GM18868 (cell line): ENCODE measurements at regions not wholly inside any gene's neighbourhood (a gene's known extent, or its start where the extent isn't known, plus 50 kb on each side); places are given as distances from the start of the nearest gene placed in this dataset.

Source experiments
- ATAC-seq: cut with Tn5 transposase; IDR thresholded peaks from one replicate; pipeline ENCODE4 v1.9.1; 2021; ENCODE audit warnings: mild to moderate bottlenecking, moderate library complexity; ENCODE audit not compliant: unreplicated experiment

DNA sequence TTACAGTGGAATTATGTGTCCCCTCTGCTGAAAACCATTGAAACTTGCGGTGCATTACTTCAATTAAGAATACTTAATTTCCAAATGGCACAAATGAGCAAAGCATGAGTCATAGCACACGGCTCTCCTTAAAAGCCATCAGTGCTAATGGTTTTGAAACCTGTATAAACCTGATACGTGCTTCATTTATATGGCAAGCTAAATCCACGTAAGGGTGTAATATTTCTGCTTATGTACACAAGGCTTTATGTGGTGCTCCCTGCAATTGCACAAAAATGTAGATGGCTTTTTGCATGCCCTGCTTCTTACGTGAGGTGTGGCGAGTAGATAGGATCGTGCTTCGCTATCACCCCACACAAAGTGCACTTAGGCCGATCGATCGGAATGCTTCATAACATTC is 840.9 kb downstream of the GALR1 start:
- no peak for ATAC-seq

GRCh38 chr18:78092901-78093300 is 843.3 kb downstream of the GALR1 start:
- ATAC-seq = no peak

DNA sequence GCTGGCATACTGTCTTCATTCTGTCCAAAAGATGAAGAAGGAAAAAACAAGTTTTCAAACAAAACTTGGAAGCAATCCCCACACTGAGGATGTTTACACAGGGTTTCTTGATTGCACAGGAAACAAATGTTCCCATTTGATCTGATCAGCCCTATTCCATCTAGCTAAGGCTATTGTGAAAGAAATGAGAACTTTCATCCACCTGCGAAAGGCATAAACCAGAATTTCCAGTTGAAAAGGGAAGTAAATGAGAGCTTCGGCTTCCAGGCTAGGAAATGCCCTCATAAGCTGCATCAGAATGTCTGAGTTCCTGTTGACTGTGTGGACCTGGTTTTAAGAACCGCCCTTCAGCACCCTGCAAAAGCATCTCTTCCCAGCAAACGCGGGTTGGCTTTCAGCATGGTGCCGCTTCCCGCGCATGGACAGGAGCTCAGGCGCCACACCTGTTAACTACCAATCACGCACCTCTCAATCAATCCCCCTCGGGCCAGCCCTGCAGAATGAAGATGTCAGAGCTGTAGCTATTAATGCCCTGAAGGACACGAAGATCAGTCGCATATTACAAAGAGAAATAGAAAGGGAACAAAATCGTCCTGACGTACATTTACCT is 850.4 kb downstream of the GALR1 start:
- ATAC-seq = no peak

GRCh38 chr18:78101091-78101490 is 851.4 kb downstream of the GALR1 start:
- no peak for ATAC-seq

DNA sequence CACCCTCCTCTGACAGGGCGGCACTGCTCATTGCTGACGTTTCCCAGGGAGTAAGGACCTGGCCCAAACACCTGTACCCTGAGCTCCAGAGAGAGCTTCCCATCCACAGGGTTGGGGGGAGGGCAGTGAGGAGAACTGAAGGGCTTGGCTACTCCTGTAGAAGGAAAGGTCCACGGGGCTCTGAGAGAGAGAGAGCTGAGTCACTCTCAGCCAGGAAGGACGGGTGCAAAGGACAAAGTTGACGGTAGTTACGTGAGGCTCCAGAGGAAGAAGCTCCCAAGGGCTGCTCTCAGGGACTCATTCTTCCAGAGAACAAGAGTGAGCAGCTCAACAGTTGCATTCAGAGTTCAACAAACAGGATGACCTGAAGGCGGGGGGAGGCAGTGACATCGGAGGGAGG is 852.5 kb downstream of the GALR1 start:
- ATAC-seq = no peak

DNA sequence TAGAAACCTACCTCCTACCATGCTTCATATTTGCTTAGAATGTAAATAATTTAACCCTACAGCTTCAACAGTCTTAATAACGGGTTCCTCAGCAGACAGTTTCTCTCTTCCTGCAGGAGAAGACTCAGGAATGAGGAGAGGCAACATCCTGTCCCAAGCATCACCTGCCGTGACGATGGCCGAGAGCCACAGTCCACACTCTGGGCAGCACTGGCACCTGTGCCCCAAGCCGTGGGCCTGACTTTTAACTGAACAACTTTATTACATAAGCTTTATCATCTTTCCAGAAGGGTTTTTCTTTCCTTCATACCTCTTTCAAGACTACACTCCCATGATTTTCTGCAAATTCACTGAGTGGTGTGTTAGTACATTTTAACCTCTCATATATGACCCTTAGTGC is 856.0 kb downstream of the GALR1 start:
- no peak for ATAC-seq

DNA sequence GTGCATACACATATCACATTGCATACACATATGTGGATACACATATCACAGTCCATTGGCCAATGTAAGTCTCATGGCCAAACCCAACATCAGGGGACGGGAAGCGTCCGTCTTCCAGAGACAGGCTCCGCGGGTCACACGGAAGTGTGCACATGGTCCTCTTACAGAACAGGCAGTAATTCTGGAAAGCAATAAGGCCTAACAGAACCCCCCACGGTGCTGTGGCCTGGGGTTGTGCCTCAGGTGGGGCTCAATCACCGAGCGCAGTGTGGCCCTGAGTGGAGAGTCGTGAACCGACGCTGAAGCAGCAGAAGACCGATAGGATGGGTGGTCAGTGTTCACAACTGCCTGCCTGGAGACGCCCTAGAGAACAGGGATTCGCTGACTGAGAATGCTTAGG is 857.3 kb downstream of the GALR1 start:
- no peak for ATAC-seq

DNA sequence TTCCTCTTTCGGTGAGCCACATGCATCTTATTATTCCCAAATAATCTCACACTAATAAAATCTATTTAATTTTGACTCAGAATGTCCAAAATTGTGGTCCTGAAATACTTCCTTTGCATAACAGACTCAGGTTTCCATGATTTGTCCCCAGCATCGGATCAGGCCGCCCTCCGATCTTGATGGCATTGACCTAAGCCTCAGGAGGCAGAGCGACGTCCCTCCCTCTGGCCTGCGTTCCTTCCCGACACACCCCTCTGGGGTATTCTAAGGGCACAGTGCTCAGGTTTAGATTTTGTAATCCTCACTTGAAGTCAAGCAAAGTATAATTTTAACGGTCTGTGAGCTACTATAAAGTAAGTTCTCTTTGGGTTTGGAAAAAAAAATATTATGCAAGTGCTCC is 857.7 kb downstream of the GALR1 start:
- no peak for ATAC-seq

DNA sequence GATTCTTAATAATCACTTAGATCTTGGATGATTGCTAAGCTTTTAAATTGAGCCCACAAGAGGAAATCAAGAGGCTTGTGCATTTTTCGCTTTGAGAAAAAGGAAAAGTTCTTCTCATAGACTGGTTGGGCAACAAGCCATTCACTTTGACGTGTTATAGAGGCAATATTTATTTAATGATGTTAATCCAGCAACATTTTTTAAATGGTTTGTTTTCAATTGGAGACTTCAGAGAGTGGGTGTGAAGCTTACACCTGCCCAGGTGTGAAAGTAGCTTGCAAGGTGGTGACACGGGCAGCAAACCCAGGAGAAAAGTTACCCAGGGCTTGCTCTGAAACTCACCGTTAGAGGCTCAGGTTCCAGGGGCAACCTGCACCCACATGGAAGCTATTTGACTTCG is 858.9 kb downstream of the GALR1 start:
- ATAC-seq = no peak

DNA sequence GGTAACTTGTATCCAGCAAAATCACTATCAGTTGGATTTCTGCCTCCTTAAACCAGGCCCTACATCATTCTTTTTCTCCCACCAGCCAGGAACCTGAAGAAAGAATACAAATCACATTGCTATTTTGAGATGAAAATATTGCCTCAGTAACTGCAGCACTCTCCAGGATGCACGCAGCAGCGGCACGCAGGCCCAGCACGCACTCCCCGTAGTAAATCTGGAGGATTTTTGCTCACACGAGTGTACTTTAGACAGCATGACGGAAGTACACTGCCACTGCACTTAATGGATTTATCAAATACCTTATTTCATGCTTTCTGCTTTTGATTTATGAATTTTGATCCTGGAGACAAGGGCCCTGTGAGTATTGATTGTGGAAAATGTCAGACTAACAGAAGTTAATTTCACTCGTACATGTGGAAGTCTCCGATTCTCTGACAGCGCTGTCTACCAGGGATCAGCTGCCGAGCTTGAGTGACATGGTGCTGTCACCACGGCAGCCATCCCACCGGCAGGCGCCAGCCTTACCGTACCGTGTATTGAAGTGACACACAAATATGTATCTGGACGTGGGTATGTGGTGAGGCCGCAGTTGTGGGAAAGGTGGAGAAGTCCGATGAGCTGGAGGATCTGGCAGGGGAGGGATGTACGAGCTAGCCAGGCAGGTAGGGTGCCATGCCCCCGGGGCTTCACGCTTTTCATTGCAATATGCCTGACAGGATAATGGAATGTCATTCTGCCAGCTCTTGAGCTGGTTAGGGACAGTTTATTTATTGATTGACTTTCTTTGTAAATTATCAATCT is 863.7 kb downstream of the GALR1 start:
- no peak for ATAC-seq

DNA sequence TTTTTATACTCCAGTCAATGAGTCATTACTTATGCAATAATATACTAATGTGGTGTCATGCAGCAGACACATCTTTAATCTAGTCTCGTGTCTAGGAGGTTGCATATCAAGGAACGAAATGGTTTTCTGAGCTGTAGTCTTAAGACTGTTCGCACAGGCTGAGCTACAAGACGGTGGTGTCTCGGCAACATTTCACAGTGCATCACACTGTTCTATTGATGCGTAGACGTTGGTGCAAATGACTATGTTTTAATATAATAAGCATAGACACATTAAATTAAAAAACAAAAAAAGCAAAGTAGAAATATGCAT is 864.2 kb downstream of the GALR1 start:
- ATAC-seq = no peak

GRCh38 chr18:78115896-78116561 is 863.6 kb upstream of the SALL3 start:
- no peak for ATAC-seq

- ATAC-seq = no peak
These were observed 856.3 kb upstream of the SALL3 start for GRCh38 chr18:78123144-78123909.

DNA sequence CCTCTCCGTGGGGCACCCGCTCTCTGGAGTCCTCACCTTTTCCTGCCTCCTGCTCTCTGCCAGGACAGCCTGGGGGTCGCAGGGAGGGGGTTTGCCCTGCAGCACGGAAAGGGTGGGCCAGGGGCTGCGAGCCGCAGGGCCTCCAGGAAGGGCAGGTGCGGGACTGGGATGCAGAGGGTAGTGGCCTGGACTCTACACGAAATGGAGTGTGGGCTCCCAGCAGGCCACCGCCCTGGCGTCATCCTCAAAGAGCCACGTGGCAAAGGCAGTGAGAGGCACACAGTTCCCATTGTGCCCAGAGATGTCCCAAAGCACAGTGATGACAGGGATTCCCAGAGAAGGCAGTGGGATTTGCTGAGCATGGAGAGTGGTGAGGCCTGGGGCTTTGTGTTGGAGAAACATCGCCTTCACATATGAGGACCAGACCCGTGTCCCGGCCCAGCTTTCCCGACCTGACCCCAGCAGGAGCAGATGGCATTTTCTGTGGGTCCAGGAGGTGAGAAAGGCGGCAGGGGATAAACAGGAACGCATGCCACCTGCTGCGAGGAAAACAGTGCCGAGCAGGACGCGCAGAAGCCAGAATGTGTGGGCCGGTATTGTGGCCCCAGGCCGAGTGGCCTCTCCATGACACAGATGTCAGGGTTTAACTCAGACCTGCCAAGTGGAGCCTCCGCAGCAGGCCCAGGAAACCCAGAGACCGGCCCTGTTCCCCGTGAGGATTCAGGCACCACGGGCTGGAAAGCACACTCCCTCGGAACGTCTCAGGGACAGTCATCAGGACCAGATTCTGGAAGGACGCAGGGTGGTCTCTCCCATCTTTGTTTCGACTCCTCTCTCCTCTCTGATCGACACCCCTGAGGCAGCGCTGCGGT is 855.5 kb upstream of the SALL3 start:
- no peak for ATAC-seq

DNA sequence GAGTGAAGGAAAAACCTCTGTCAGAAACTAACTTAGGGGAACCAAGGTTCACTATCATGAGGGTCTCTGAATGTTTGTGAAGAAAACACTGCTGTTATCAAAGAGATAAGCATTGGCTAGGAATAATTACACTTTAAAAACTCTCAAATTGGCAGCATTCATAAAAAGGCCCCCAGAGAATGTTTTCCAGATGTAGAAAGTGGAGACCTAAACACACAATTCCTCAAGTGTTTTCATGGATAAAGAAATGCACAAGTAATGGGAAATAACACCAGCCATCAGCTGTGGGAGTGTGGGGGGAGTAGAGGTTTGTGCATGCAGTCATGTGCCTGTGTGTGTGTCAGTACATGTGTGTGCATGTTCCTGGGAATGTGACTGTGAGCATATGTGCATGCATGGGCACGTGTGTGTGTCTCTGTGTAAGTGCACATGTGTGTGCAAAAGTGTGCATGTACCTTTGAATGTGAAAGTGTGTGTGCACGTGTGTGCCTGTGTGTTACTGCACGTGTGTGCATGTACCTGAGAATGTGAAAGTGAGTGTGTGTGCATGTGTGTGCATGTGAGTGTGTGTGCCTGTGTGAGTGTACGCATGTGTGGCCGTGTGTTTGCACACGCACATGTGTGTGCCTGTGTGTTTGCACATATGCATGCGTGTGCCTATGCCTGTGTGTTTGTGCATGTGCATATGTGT is 854.3 kb upstream of the SALL3 start:
- no peak for ATAC-seq

- no peak for ATAC-seq
These were observed 853.5 kb upstream of the SALL3 start for GRCh38 chr18:78126106-78126505.

GRCh38 chr18:78126536-78126935 is 853.1 kb upstream of the SALL3 start:
- no peak for ATAC-seq

DNA sequence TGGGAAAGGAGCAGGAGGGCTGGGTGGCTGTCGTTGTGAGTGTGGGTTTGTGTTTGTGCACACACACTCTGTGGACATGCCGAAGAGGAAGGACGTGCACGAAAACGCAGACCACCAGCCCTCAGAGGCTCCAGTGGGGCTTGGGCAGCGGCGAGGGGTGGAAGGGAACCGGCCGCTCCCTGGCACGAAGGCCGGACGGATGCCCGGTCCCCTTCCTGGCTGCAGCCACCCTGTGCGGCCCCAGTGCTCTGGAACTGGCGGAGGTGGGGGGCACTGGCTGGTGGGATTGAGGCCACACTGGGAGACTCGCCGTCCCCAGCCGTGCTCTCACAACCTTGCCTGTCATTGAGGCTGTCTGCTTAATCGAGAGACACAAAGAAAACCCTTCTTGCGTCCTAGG is 852.6 kb upstream of the SALL3 start:
- ATAC-seq = no peak

DNA sequence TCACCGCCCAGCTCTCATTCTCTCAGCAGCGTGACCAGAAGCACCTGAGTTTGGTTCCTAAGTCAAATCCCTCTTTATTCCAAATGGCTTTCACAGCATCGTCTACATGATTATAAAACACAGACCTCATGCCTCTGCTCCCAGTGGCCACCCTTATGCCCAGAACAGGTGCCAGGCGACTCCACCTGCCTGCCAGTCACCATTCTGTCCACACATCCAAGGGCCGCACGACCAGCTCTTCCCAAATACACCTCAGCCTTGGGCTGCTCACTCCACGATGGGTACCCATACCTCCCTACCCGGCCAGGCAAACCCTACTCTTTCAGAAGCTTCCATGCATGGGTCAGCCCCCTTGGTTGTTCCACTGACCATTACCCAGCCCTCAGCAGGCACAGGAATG is 851.6 kb upstream of the SALL3 start:
- no peak for ATAC-seq

GRCh38 chr18:78129260-78129659 is 850.4 kb upstream of the SALL3 start:
- ATAC-seq = no peak
